HG02610 (cell line): ENCODE measurements at regions not wholly inside any gene's neighbourhood (a gene's known extent, or its start where the extent isn't known, plus 50 kb on each side); places are given as distances from the start of the nearest gene placed in this dataset.

Source experiments
- ATAC-seq: cut with Tn5 transposase; IDR thresholded peaks from one replicate; pipeline ENCODE4 v1.9.1; 2021; ENCODE audit warnings: mild to moderate bottlenecking, moderate library complexity; ENCODE audit not compliant: unreplicated experiment

- ATAC-seq, result no peak
These were observed 106.2 kb downstream of the SMIM20 start for GRCh38 chr4:26020083-26020668.

- no peak for ATAC-seq
These were observed 106.9 kb downstream of the SMIM20 start for GRCh38 chr4:26020881-26021280.

GRCh38 chr4:26021417-26022345 is 107.7 kb downstream of the SMIM20 start:
- no peak for ATAC-seq

GRCh38 chr4:26022346-26023202 is 108.6 kb downstream of the SMIM20 start:
- ATAC-seq, result no peak

GRCh38 chr4:26023203-26023972 is 109.4 kb downstream of the SMIM20 start:
- ATAC-seq, result no peak

- no peak for ATAC-seq
These were observed 110.1 kb downstream of the SMIM20 start for GRCh38 chr4:26024079-26024478.

GRCh38 chr4:26028133-26028792 is 114.2 kb downstream of the SMIM20 start:
- no peak for ATAC-seq

GRCh38 chr4:26028793-26029567 is 115.0 kb downstream of the SMIM20 start:
- ATAC-seq, result peak; percentile 87

- ATAC-seq, result no peak
These were observed 115.6 kb downstream of the SMIM20 start for GRCh38 chr4:26029568-26030131.

- no peak for ATAC-seq
These were observed 116.2 kb downstream of the SMIM20 start for GRCh38 chr4:26030260-26030667.

GRCh38 chr4:26030780-26031179 is 116.8 kb downstream of the SMIM20 start:
- ATAC-seq, result no peak

- no peak for ATAC-seq
These were observed 117.7 kb downstream of the SMIM20 start for GRCh38 chr4:26031704-26032103.

GRCh38 chr4:26032142-26032541 is 118.1 kb downstream of the SMIM20 start:
- no peak for ATAC-seq

GRCh38 chr4:26032630-26033317 is 118.8 kb downstream of the SMIM20 start:
- no peak for ATAC-seq

- ATAC-seq, result no peak
These were observed 119.4 kb downstream of the SMIM20 start for GRCh38 chr4:26033389-26033788.

GRCh38 chr4:26034849-26035248 is 120.8 kb downstream of the SMIM20 start:
- peak; percentile 43 for ATAC-seq

GRCh38 chr4:26035921-26036320 is 121.9 kb downstream of the SMIM20 start:
- ATAC-seq, result no peak

- ATAC-seq, result no peak
These were observed 125.8 kb downstream of the SMIM20 start for GRCh38 chr4:26039639-26040359.
